ENCODE measurements at regions not wholly inside any gene's neighbourhood (a gene's known extent, or its start where the extent isn't known, plus 50 kb on each side); places are given as distances from the start of the nearest gene placed in this dataset.
"Not testable (repeated sequence)": the region's sequence is repeated elsewhere in the genome, so short reads cannot be mapped to it uniquely, and the experiment has no call there.

- intact Hi-C loops (cut with micrococcal nuclease): no loop called here
- DNase-seq: no peak
- no peak for ATAC-seq
Measured at GRCh38 chr2:31748041-31748440, 167.3 kb upstream of the SRD5A2 start.

- no peak for ATAC-seq
- intact Hi-C loops (cut with micrococcal nuclease): no loop called here
- no peak for DNase-seq
Measured at GRCh38 chr2:31739161-31739560, 158.4 kb upstream of the SRD5A2 start.

- intact Hi-C loops (cut with micrococcal nuclease): no loop called here
- DNase-seq: no peak
- ATAC-seq: no peak
Measured at GRCh38 chr2:31736695-31737454, 156.1 kb upstream of the SRD5A2 start.

- no peak for ATAC-seq
- intact Hi-C loops (cut with micrococcal nuclease): no loop called here
- no peak for DNase-seq
Measured at GRCh38 chr2:31735716-31736115, 155.0 kb upstream of the SRD5A2 start.

DNA sequence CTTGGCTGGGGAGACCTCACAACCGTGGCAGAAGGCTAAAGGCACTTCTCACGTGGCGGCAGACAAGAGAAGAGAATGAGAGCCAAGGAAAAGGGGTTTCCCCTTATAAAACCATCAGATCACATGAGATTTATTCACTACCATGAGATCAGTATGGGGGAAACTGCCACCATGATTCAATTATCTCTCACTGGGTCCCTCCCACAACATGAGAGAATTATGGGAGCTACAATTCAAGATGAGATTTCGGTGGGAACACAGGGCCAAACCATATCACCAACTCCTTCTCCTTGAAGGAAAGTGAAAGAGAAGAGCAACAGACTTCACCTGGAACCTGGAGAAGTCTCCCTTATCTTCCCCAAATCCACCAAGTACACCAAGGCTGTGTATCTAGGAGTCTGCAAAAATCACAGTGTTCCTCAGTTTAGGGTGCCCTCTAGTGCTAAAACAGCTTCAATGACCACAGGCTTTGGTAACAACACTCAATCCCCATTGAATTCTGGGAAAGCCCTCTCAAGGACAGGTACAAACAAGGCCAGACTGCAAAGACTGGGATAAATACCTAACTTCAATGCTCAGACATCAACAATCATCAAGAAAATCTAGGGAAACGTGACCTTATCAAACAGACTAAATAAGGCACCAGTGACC is 148.8 kb upstream of the SRD5A2 start:
- intact Hi-C loops (cut with micrococcal nuclease): no loop called here
- no peak for DNase-seq

DNA sequence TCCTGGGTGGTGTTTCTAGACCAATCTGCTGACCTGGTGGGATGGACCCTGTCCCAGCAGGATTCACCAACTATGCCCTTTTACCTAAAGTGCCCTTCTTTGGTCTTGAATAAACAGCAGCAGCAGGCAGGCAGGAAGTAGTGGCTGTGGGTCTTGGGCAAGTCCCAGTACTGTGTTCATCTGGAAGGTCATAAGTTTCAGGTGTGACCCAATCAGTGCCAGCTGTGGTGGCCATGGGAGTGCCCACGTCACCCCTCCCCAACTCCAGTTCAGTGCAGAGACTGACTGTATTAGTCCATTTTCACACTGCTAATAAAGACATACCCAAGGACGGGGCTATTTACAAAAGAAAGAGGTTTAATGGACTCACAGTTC is 148.3 kb upstream of the SRD5A2 start:
- DNase-seq (no peak), ATAC-seq (no peak)
- intact Hi-C loops (cut with micrococcal nuclease): no loop called here

More for the DNA sequence above, 148.8 kb upstream of the SRD5A2 start:
- no peak for ATAC-seq

DNA sequence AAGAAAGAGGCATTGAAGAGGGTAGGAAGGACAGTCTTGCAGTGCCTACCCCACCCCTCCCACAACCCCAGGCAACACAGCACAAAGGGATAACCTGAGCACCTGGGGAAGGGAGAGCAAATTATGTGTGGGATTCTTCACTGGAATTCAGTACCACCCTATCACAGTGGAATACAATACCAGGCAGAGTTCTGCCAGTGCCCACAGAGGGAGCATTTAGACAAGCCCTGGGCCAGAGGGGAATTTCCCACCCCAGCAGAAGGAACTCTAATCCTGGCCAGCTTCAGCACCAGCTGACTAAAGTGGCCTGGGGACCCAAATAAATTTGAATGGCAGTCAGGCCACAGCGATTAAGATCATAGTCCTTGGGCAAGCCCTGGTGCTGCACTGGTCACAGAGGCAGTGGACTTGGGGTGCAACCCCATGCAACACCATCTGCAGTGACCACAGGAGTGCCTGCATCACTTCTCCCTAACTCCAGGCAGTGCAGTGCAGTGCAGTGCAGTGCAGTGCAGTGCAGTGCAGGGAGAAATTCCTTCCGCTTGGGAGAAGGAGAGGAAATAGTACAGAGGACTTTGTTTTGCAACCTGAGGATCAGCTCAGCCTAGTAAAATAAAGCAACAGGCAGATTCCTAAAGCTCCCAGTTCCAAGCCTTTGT is 147.8 kb upstream of the SRD5A2 start:
- no peak for ATAC-seq
- no peak for DNase-seq
- intact Hi-C loops (cut with micrococcal nuclease): no loop called here

DNA sequence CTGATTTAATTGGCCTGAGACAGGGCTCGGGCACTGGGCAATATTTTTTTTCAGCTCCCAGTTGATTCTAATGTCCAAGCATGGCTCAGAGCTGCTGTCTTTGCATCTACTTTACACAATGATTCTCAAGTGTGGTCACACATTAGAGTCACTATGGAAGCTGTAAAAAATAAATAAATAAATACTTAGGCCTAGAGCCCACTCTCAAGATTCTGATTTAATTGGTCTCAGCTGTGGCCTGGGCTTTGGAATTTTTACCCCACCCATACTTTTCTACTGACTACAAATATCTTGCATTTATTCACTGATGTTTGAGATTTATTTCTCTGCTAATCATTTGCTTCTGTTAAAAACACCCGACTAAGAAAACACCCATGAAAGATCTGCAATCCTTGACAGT is 145.7 kb upstream of the SRD5A2 start:
- ATAC-seq: no peak
- intact Hi-C loops (cut with micrococcal nuclease): no loop called here
- no peak for DNase-seq

GRCh38 chr2:31725444-31725843 is 144.7 kb upstream of the SRD5A2 start:
- ATAC-seq (no peak), DNase-seq (no peak)
- intact Hi-C loops (cut with micrococcal nuclease): no loop called here

- intact Hi-C loops (cut with micrococcal nuclease): no loop called here
- ATAC-seq (no peak), DNase-seq (no peak)
Measured at GRCh38 chr2:31711737-31712136, 131.0 kb upstream of the SRD5A2 start.

DNA sequence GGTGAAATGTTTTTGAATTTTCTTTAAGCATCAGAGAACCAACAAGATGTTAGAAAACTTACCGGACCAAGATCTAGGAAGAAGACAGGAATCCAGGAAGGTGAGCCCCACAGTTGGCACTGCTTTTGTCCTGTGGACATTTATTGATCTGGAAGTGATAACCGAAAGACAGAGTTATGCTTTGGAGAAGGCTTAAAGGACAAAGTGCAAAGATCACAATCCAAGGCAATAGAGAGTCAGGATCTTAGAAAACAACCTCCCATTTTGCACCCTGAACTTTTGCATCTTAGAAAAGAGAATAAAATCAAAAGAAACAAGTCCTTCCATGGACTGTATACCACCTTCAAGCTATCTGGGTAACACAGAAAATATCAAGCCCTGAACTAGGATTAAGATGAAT is 129.4 kb upstream of the SRD5A2 start:
- DNase-seq: no peak
- no peak for ATAC-seq
- intact Hi-C loops (cut with micrococcal nuclease): no loop called here

DNA sequence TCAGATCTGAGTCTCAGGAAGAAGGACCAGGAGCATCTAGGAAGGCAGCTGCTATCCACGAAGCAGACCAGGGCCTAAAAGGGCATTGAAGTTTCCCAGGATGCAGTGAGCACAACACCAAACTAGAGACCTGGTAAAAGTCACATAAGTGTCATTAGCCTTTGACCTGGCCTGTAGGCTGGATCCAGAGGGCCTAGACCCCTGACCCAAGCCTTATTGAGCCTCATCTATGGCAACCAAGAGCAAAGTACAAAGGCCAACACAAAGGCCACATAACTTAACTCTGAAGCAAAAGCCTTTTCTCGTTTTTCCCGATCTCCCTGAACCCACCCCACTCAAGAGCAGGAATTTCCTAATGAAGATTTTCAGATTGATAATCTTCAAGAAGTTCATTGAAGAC is 127.3 kb upstream of the SRD5A2 start:
- intact Hi-C loops (cut with micrococcal nuclease): no loop called here
- ATAC-seq (no peak), DNase-seq (no peak)

DNA sequence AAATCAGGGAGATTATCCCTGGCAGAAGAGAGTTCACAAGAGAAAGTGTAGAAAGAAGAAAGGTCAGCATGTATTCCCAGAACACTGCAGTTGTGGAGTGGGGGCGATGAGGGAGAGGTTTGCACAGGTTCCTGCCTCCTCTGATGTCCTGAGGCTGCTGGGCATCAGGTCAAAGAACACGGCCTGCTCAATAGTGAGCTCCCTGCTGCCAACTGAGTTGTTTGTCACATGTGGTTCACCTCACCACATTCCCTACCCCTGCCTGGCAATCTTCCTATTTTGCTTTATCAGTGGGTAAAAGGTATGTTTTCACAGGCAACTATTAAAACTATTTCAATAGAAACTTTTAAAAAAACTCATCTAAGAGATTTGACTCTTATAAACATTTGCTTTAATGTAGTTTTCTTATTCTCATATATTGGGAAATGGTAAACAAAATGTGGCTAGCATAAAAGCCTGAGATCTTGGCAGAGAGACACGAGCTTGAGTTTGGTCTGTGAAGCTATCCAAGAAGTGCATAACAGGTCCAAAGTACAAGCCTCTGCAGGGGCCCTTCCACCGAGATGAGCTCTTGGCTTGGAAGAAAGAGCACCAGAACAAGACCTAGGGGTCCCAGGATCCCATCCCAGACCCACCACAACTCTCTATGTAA is 123.9 kb upstream of the SRD5A2 start:
- no peak for ATAC-seq
- DNase-seq: no peak
- intact Hi-C loops (cut with micrococcal nuclease): no loop called here

DNA sequence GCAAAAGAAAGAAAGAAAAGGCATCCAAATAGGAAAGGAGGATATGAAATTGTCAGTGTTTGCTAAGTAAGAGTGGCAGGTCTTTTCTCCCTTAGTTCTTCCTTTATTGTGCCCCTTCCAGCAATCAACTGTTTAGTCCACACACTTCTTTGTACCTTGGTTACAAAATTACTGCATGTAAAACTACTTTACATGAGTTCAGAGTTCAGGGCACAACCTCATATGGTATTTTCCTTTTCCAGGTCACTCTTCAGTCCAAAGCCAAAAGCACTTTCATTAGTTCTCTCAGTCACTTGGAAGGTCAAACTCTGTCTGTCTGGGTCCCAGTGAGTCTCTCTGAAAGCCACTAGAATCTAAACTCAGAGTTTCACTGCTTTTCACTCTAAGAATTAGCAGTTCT is 122.5 kb upstream of the SRD5A2 start:
- ATAC-seq (no peak), DNase-seq (no peak)
- intact Hi-C loops (cut with micrococcal nuclease): no loop called here

GRCh38 chr2:31698722-31699121 is 118.0 kb upstream of the SRD5A2 start:
- no peak for ATAC-seq
- DNase-seq: no peak
- intact Hi-C loops (cut with micrococcal nuclease): no loop called here

DNA sequence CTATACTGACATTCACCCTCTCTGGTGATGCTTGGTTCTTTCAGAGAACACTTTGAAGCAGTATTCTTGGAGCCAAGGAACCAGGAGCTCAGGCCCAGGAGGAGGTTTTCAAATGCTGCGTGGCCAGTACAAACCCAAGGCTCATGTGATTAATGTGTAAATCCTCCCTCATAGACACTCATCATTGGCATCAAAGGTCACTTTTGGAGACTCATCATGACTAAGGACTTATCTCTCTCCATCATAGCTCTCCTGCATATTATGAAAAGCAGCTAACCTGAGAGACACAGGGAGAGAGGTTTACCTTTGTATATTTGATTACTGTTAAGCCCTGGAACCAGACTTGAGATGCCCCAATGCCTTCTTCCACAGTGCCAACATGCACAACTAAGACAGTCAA is 115.3 kb upstream of the SRD5A2 start:
- intact Hi-C loops (cut with micrococcal nuclease): no loop called here
- ATAC-seq: no peak
- no peak for DNase-seq

DNA sequence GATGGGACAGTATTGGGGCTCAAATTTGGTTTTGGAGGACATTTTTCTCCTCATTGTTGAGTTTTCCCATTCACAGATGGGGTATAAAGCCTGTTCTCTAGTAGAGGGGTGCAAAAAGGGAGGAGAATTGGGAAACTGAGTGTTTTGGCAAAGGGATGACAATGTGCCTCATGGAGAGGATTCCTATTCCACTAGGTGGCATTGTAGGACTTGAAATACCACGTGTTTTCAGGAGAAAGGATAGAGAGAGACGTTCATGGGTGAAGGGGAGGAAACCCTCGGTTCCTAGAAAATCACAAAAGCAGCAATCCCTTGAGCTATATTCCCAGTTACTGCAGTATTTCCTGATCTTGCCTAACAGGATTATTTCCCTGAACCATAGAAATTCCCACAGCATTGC is 113.7 kb upstream of the SRD5A2 start:
- intact Hi-C loops (cut with micrococcal nuclease): no loop called here
- DNase-seq: no peak
- ATAC-seq: no peak

DNA sequence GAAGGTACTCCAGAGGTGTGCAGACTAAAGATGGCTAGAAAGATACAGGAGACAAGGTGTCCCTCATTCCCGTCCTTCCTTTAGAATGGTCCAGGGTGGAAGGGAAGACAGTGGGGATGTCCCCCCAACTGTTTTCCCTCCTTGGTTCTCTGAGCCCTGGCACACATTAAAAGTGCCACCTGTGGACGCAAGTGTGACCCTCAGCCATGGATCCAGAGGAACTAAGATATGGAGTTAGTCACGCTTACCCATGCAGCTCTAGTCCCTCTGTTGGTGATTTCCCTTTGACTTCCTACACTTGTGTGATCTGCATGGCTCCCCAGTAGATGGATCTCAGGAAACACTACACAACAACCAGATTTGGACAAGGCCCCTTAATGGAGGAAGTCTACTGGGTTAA is 113.1 kb upstream of the SRD5A2 start:
- no peak for ATAC-seq
- no peak for DNase-seq
- intact Hi-C loops (cut with micrococcal nuclease): no loop called here

GRCh38 chr2:31688282-31688681 is 107.5 kb upstream of the SRD5A2 start:
- DNase-seq (no peak), ATAC-seq (no peak)
- intact Hi-C loops (cut with micrococcal nuclease): no loop called here

GRCh38 chr2:31683506-31683905 is 102.8 kb upstream of the SRD5A2 start:
- ATAC-seq; intact Hi-C loops (cut with micrococcal nuclease); DNase-seq: not testable (repeated sequence)
